GM18498 (cell line): ENCODE measurements at regions not wholly inside any gene's neighbourhood (a gene's known extent, or its start where the extent isn't known, plus 50 kb on each side); places are given as distances from the start of the nearest gene placed in this dataset.
A peak's percentile ranks its signal among the peaks of the same experiment; 100 is the strongest.
"Not testable (repeated sequence)": the region's sequence is repeated elsewhere in the genome, so short reads cannot be mapped to it uniquely, and the experiment has no call there.

Experiments
- ATAC-seq: cut with Tn5 transposase; IDR thresholded peaks from one replicate; pipeline ENCODE4 v1.9.1; 2021; ENCODE audit warnings: mild to moderate bottlenecking, moderate library complexity; ENCODE audit not compliant: unreplicated experiment

GRCh38 chr10:107542607-107543006 is 378.1 kb upstream of the SORCS1 start:
- ATAC-seq, result no peak

GRCh38 chr10:107542016-107542415 is 377.5 kb upstream of the SORCS1 start:
- ATAC-seq, result no peak

- ATAC-seq, result no peak
These were observed 376.5 kb upstream of the SORCS1 start for GRCh38 chr10:107540981-107541380.

GRCh38 chr10:107529350-107529749 is 364.8 kb upstream of the SORCS1 start:
- no peak for ATAC-seq

GRCh38 chr10:107520348-107520747 is 355.8 kb upstream of the SORCS1 start:
- ATAC-seq, result no peak

GRCh38 chr10:107517811-107518210 is 353.3 kb upstream of the SORCS1 start:
- no peak for ATAC-seq

GRCh38 chr10:107516349-107516748 is 351.8 kb upstream of the SORCS1 start:
- ATAC-seq, result no peak

GRCh38 chr10:107504011-107504410 is 339.5 kb upstream of the SORCS1 start:
- not testable (repeated sequence) for ATAC-seq

GRCh38 chr10:107502229-107502985 is 337.9 kb upstream of the SORCS1 start:
- no peak for ATAC-seq

- ATAC-seq, result no peak
These were observed 334.5 kb upstream of the SORCS1 start for GRCh38 chr10:107498983-107499382.

GRCh38 chr10:107497024-107497423 is 332.5 kb upstream of the SORCS1 start:
- no peak for ATAC-seq

GRCh38 chr10:107496594-107496993 is 332.1 kb upstream of the SORCS1 start:
- no peak for ATAC-seq

- ATAC-seq, result no peak
These were observed 327.9 kb upstream of the SORCS1 start for GRCh38 chr10:107492389-107492788.

GRCh38 chr10:107490389-107490788 is 325.9 kb upstream of the SORCS1 start:
- ATAC-seq, result no peak

- ATAC-seq, result no peak
These were observed 322.8 kb upstream of the SORCS1 start for GRCh38 chr10:107487284-107487683.

GRCh38 chr10:107485019-107485418 is 320.5 kb upstream of the SORCS1 start:
- no peak for ATAC-seq

- no peak for ATAC-seq
These were observed 317.4 kb upstream of the SORCS1 start for GRCh38 chr10:107481881-107482280.

GRCh38 chr10:107481224-107481623 is 316.7 kb upstream of the SORCS1 start:
- ATAC-seq, result no peak

GRCh38 chr10:107480781-107481180 is 316.3 kb upstream of the SORCS1 start:
- ATAC-seq, result no peak

GRCh38 chr10:107477266-107477665 is 312.8 kb upstream of the SORCS1 start:
- peak; percentile 51 for ATAC-seq

GRCh38 chr10:107476408-107476807 is 311.9 kb upstream of the SORCS1 start:
- no peak for ATAC-seq

GRCh38 chr10:107474650-107475049 is 310.1 kb upstream of the SORCS1 start:
- peak; percentile 61 for ATAC-seq

- no peak for ATAC-seq
These were observed 308.7 kb upstream of the SORCS1 start for GRCh38 chr10:107473225-107473624.
